GM19025 (cell line): ENCODE measurements at regions not wholly inside any gene's neighbourhood (a gene's known extent, or its start where the extent isn't known, plus 50 kb on each side); places are given as distances from the start of the nearest gene placed in this dataset.

Source experiments
- ATAC-seq: cut with Tn5 transposase; IDR thresholded peaks from one replicate; pipeline ENCODE4 v1.9.1; 2021; ENCODE audit warnings: mild to moderate bottlenecking, low read depth, moderate library complexity; ENCODE audit not compliant: unreplicated experiment

GRCh38 chr3:68468695-68469375 lies 463.5 kb downstream of the TAFA4 start:
- ATAC-seq, result no peak

DNA sequence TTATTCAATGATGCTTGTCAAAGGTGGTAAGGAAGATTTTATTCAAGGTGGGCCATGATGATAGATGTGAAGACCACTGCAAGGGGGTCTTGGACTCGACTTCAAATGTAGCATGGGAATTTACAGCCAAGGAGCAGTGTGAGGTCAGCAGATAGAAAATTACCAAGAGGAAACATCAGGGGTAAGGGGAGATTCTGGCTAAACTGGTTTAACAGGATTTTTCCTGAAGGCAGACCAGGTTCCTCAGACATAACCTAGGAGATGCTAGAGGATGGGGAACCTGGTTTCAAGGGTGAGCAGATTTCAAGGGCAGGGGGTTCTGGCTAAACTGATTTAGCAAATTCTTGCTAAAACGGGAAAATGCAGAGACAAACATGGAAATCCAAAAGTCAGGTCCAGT lies 464.9 kb downstream of the TAFA4 start:
- no peak for ATAC-seq

- no peak for ATAC-seq
Observed at GRCh38 chr3:68458581-68458980, 473.8 kb downstream of the TAFA4 start.

- no peak for ATAC-seq
Observed at GRCh38 chr3:68448510-68449383, 483.6 kb downstream of the TAFA4 start.

DNA sequence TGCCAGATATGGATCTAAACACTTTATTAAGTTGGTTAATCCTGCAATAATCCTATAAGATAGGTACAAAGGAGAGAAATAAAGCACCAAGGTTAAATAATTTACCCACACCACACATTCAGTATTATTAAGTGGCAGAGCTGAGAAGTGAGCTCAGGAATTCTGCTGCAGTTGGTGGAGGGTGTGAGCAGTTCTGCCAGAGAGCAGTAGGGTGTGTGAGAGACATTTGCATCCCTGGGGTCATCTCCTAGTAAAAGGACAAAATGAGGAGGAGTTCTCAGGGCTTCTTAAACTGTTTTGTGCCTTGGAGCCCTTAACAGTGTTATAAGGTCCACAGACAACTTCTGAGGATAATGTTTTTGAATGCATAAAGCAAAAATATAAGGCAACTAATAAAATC lies 484.5 kb downstream of the TAFA4 start:
- no peak for ATAC-seq

GRCh38 chr3:68441054-68441453 lies 491.3 kb downstream of the TAFA4 start:
- ATAC-seq, result no peak

- ATAC-seq, result no peak
Observed at GRCh38 chr3:68436619-68437401, 495.5 kb downstream of the TAFA4 start.

DNA sequence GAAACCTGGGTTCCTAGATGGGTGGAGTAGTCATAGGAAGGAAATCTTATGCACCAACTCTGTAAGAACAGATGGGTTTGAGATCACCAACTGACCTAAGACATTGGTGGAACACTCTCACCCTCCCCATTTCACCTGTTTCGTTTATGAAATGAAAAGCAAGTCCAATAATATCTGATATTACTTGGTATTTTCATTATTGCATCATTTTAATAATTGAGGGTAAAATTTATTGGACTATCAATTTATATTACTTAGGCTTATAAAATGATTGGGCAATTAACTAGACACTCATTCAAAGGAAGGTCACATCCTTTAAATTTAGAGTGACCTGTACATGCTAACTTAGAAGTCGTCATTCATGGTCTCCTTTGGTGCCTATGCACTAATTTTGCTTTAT lies 503.9 kb downstream of the TAFA4 start:
- no peak for ATAC-seq

GRCh38 chr3:68424796-68425460 lies 507.4 kb downstream of the TAFA4 start:
- no peak for ATAC-seq

DNA sequence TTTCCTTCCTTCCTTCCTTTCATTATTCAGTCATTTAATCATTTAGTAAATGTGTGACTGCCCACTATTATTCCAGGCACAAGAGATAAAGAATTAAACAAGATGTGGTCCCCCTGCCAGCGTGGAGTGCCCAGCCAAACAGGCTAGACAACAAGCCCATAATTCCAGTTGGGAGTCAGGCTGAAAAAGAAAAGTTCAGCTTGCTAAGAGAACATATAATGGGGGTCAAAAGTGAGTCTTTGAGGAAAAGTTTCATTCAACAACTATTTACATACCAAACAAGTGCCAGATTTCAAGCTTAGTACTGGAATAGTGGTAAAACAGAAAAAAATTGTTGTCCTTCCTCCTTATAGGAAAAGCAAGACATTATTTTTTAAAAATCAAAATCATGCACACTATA lies 523.7 kb downstream of the TAFA4 start:
- ATAC-seq, result no peak

GRCh38 chr3:68403741-68404140 lies 528.6 kb downstream of the TAFA4 start:
- no peak for ATAC-seq

GRCh38 chr3:68402235-68402918 lies 530.0 kb downstream of the TAFA4 start:
- no peak for ATAC-seq

DNA sequence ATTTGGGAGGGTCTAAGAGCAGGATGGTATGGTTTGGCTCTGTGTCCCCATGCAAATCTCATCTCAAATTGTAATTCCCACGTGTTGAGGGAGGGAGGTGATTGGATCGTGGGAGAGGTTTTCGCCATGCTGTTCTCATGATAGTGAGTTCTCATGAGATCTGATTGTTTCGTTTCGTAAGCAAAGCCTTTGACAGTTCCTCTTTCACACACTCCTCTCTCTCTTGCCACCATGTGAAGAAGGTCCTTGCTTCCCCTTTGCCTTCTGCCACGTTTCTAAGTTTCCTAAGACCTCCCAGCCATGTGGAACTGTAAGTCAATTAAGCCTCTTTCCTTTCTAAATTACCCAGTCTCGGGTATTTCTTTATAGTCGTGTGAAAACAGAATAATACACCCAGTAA lies 553.7 kb downstream of the TAFA4 start:
- no peak for ATAC-seq

DNA sequence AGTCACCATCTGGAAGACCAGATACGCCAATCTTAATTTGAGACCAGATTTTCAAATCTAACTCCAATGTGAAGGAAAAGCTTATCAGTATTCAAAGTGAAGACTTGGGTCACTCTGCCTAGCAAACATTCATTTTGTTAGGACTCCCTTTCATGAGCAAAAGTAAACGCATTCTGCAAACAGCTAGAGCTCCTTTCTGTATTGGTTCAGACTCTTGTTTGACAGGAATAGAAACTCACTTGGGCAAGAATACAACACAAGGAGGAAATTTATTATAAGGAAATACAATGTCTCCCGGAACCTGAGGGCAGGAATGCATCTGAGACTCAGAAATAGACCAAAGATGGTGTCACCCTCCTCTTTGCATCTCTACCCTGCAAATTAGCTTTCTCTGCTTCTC lies 558.6 kb downstream of the TAFA4 start:
- no peak for ATAC-seq

GRCh38 chr3:68363796-68364195 lies 568.6 kb downstream of the TAFA4 start:
- no peak for ATAC-seq

- no peak for ATAC-seq
Observed at GRCh38 chr3:68360492-68360891, 571.9 kb downstream of the TAFA4 start.

DNA sequence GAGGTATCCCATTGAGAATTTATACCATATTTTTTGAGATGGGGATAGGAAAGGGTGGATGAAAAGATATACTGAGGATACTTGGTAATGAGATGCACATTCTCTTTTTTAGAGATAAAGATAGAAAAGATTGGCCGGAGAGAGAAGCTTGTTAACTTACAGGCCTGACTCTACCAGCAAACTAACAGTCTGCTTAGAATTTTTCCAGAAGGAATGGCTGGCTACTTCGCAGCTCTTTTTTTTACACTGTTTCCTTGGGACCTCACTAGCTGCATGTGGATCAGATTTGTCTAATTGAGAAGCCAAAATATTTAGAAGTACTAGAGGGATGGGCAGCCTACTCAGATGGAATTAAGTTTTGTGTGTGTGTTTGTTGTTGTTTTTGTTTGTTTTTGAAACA lies 586.6 kb downstream of the TAFA4 start:
- ATAC-seq, result no peak

GRCh38 chr3:68342426-68342825 lies 589.9 kb downstream of the TAFA4 start:
- ATAC-seq, result no peak

DNA sequence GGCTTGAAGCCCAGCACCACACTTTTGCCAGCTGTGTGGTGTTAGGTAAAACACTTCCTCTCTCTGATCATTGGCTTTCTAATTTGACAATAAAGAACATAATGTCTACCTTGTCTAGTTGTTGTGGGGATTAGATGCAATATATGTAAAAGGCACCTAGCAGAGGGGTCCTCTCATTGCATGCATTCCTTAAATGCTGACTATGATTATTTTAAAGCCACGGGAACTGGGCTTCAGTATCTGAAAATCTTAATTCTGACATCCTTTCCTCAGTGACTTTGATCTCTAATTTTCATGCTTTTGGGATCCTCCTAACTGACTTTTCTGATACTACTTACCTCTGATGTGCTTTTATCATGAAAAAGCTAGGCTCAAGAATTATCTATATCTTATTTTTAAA lies 596.3 kb downstream of the TAFA4 start:
- ATAC-seq, result no peak

DNA sequence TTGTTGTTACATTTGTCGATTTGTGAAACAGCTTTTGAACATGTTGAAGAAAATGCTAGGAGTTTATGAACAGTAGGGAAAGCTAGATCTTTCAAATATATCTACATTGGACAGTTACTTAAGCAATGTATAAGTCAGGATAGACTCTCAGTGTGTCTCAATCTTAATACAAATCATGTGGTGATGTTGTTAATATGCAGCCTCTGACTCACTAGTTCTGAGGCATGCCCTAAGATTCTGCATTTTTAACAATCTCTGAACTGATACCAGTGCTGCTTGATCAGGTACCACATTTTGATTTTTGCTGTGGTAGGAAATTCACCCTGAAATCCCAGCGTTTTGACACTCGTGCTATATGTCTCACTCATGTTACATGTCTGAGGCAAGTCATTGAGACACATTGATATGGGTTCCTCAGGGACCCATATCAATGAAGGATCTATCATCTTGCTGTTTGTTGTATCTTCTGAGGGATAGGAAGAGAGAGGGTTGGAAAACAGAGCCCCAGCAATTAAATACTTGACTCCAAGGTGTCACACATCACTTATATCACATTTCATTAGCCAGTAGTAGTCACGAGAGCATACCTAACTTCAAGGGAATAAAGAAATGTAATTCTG lies 597.9 kb downstream of the TAFA4 start:
- no peak for ATAC-seq
